HL-60 (cell line): ENCODE measurements at regions not wholly inside any gene's neighbourhood (a gene's known extent, or its start where the extent isn't known, plus 50 kb on each side); places are given as distances from the start of the nearest gene placed in this dataset.

Experiments
- DNase-seq, 2 experiments: peaks; one replicate each; pipeline ENCODE4 v3.0.0-alpha.2; 2010 to 2020; ENCODE audit warnings: low read depth in 1 of 2, low spot score in 1 of 2
- H3K27ac ChIP-seq: fragments of 250-450 bp; sonication (Bioruptor Pico); replicated peaks from 2 replicates; pipeline ENCODE4 v1.5.1; 2020; ENCODE audit warnings: mild to moderate bottlenecking, moderate library complexity
- H3K27me3 ChIP-seq: fragments of 250-450 bp; sonication (Bioruptor Pico); 2 replicates; pipeline ENCODE4 v1.5.1; 2021; ENCODE audit warnings: mild to moderate bottlenecking, moderate library complexity; ENCODE audit not compliant: insufficient read depth, poor library complexity, severe bottlenecking
- H3K4me3 ChIP-seq: replicated peaks from 2 replicates; pipeline ENCODE4 v1.5.1; 2011; ENCODE audit warnings: mild to moderate bottlenecking, control low read depth, low read length; ENCODE audit not compliant: insufficient read depth
- CTCF ChIP-seq: IDR thresholded peaks from one replicate; pipeline ENCODE4 v1.5.1; 2011; ENCODE audit warnings: low read length, control low read depth, inconsistent platforms; ENCODE audit not compliant: insufficient read depth
- GABPA ChIP-seq: IDR thresholded peaks from 2 replicates; pipeline ENCODE4 v1.6.1; 2012; ENCODE audit warnings: low read depth
- POLR2AphosphoS5 ChIP-seq: IDR thresholded peaks from 2 replicates; pipeline ENCODE4 v1.6.1; 2012; ENCODE audit warnings: low read depth
- REST ChIP-seq: IDR thresholded peaks from 2 replicates; pipeline ENCODE4 v1.6.1; 2012; ENCODE audit warnings: low read depth; ENCODE audit not compliant: insufficient replicate concordance
- SPI1 ChIP-seq: IDR thresholded peaks from 2 replicates; pipeline ENCODE4 v1.6.1; 2012; ENCODE audit warnings: low read depth, mild to moderate bottlenecking, borderline replicate concordance

GRCh38 chr7:114158854-114159253 lies 240.0 kb upstream of the PPP1R3A start:
- no peak for DNase-seq
- Histone ChIP-seq H3K4me3 (no peak overlapping the region), H3K27me3 (no peaks in the 10 kb centered on the region), H3K27ac (no peak overlapping the region)
- TF ChIP-seq GABPA = no peak
- TF ChIP-seq SPI1 = no peak
- no peak for TF ChIP-seq REST
- no peak for TF ChIP-seq POLR2AphosphoS5
- no peak for TF ChIP-seq CTCF

DNA sequence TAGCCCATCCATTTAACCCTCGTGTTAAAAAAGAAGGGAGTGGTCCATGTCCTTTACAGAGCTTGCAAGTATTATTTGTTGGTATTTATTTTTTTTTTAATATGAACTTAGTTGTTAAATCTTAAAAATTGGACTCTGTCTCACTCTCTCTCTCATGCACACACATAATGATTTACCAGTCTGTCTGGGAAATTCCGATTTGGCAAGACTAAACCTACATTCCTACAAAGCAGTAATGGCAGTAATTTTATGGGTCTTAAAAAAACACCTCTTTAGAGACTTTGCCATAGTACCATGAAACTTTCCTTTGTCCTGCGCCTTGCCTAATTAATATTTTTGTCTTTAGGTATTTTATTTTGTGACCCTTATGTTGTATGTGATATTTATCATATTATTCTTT lies 239.5 kb upstream of the PPP1R3A start:
- no peak for DNase-seq
- H3K4me3 ChIP-seq = no peak overlapping the region
- no peak for TF ChIP-seq REST
- TF ChIP-seq CTCF = no peak
- no peak for TF ChIP-seq POLR2AphosphoS5
- no peak for TF ChIP-seq GABPA
- TF ChIP-seq SPI1 = no peak
- H3K27me3 ChIP-seq = no peaks in the 10 kb centered on the region
- no peak overlapping the region for H3K27ac ChIP-seq

DNA sequence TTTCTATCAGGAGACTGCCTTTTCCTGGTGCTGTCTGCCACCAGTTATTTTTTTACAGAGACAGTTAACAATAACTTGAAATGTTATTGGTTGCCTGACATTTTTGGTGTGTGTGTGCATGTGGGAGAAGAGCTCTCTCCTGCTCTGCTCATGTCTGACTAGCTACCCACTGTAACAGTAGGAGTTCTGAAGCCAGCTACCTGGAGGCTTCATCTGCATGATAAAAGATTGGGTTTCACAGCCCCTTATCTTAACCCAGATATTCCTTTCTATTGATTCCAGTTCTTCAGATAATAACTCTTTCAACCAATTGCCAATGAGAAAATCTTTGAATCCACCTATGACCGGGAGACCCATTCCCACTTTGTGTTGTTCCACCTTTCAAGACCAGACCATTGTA lies 237.4 kb upstream of the PPP1R3A start:
- no peaks in the 10 kb centered on the region for H3K27me3 ChIP-seq
- no peak overlapping the region for H3K27ac ChIP-seq
- TF ChIP-seq CTCF (no peak), SPI1 (no peak), POLR2AphosphoS5 (no peak)
- no peak for DNase-seq
- no peak overlapping the region for H3K4me3 ChIP-seq

DNA sequence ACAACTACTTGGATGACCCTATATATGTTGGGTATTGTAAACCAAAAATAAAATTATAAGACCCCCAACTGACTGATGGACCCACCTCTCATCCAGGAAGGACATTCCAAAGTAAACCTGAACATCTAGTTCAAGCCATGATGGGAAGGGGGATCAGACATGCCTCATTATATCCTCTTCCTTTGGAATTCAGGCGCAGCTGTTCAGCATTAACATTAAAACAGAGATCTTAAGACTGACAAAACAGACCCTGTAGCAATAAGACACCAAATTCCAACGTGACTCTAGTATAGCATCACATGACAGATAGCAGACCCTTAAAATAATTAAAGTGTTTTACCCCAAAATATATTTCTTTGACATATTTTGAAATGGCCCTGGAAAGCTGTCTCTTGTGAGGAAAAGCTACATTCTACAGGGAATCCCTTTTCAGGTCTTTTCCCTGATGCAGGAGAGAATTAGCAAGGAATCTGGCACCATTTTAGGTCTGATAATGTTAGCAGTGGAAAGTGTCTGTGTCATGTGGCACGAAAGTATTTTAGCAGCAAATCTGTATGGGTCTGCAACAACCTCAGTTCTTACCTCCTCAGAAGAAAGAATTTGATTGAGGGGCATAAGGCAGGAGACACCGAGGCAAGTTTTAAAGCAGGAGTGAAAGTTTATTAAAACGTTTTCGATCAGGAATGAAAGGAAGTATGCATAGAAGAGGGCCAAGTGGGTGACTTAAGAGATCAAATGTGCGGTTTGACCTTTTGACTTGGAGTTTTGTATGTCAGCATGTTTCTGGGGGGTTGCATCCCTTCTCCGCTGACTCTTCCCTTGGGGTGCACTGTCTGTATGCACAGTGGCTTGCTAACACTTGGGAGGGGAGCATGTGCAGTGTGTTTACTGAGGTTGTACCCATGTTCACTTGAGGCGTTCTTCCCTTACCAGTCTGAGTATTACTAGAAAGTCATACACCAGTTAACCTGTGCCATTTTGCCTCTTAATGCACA lies 236.6 kb upstream of the PPP1R3A start:
- Histone ChIP-seq H3K27me3 (no peaks in the 10 kb centered on the region), H3K27ac (no peak overlapping the region), H3K4me3 (no peak overlapping the region)
- no peak for DNase-seq
- TF ChIP-seq SPI1 (no peak), POLR2AphosphoS5 (no peak), CTCF (no peak), REST (no peak), GABPA (no peak)
